Activated CD4-positive, alpha-beta T cell treated with anti-CD3 and anti-CD28 coated beads, Interleukin-2, Interleukin-4, amounts not matched to agents 100 ng/mL and 50 ng/mL, durations not matched to agents 16 hours and 8 hours (primary cell): ENCODE measurements at regions not wholly inside any gene's neighbourhood (a gene's known extent, or its start where the extent isn't known, plus 50 kb on each side); places are given as distances from the start of the nearest gene placed in this dataset.

Experiments used
- DNase-seq: peaks from one replicate; pipeline ENCODE4 v3.0.0-alpha.2; 2020; ENCODE audit warnings: low spot score

GRCh38 chr12:92581604-92582003, 121.2 kb upstream of the PLEKHG7 start:
- DNase-seq = no peak

GRCh38 chr12:92574911-92575570, 127.7 kb upstream of the PLEKHG7 start:
- DNase-seq = no peak

- DNase-seq = no peak
Measured at GRCh38 chr12:92574051-92574783, 128.6 kb upstream of the PLEKHG7 start.

- no peak for DNase-seq
Measured at GRCh38 chr12:92573104-92573503, 129.7 kb upstream of the PLEKHG7 start.

GRCh38 chr12:92571844-92572543, 130.8 kb upstream of the PLEKHG7 start:
- no peak for DNase-seq

GRCh38 chr12:92571169-92571568, 131.6 kb upstream of the PLEKHG7 start:
- no peak for DNase-seq

- DNase-seq = peak; percentile 61
Measured at GRCh38 chr12:92570056-92570753, 132.6 kb upstream of the PLEKHG7 start.

- no peak for DNase-seq
Measured at GRCh38 chr12:92568691-92569090, 134.1 kb upstream of the PLEKHG7 start.

- no peak for DNase-seq
Measured at GRCh38 chr12:92566448-92567019, 136.3 kb upstream of the PLEKHG7 start.

- no peak for DNase-seq
Measured at GRCh38 chr12:92563819-92564218, 139.0 kb upstream of the PLEKHG7 start.

GRCh38 chr12:92562063-92562734, 140.6 kb upstream of the PLEKHG7 start:
- no peak for DNase-seq

GRCh38 chr12:92561543-92561899, 141.3 kb upstream of the PLEKHG7 start:
- DNase-seq = no peak

GRCh38 chr12:92560713-92561542, 141.9 kb upstream of the PLEKHG7 start:
- no peak for DNase-seq

GRCh38 chr12:92558806-92559205, 144.0 kb upstream of the PLEKHG7 start:
- no peak for DNase-seq

- no peak for DNase-seq
Measured at GRCh38 chr12:92558215-92558773, 144.5 kb upstream of the PLEKHG7 start.

GRCh38 chr12:92557422-92557724, 145.4 kb upstream of the PLEKHG7 start:
- DNase-seq = no peak

GRCh38 chr12:92556637-92557421, 146.0 kb upstream of the PLEKHG7 start:
- peak; percentile 28 for DNase-seq

GRCh38 chr12:92556141-92556540, 146.6 kb upstream of the PLEKHG7 start:
- peak; percentile 36 for DNase-seq

GRCh38 chr12:92554158-92555073, 148.4 kb upstream of the PLEKHG7 start:
- DNase-seq = no peak
